HepG2 (cell line): ENCODE measurements at regions not wholly inside any gene's neighbourhood (a gene's known extent, or its start where the extent isn't known, plus 50 kb on each side); places are given as distances from the start of the nearest gene placed in this dataset.

Source experiments
- BATF2 ChIP-seq: sonication (generic); formaldehyde crosslinking; IDR thresholded peaks from 2 replicates; pipeline ENCODE4 v1.8.0; 2022; ENCODE audit warnings: mild to moderate bottlenecking, missing genetic modification reagents, moderate library complexity
- CCDC6 ChIP-seq: sonication (generic); formaldehyde crosslinking; IDR thresholded peaks from 2 replicates; pipeline ENCODE4 v1.8.1; 2022; ENCODE audit warnings: mild to moderate bottlenecking, missing genetic modification reagents, moderate library complexity
- GLMP ChIP-seq: sonication (generic); formaldehyde crosslinking; IDR thresholded peaks from 2 replicates; pipeline ENCODE4 v1.9.0; 2021; ENCODE audit warnings: missing genetic modification reagents, mild to moderate bottlenecking, borderline replicate concordance
- HNRNPLL ChIP-seq: fragments of 200-400 bp; formaldehyde crosslinking; IDR thresholded peaks from 2 replicates; pipeline ENCODE4 v1.6.1; 2017; ENCODE audit warnings: mild to moderate bottlenecking, low read depth, low read length; ENCODE audit not compliant: poor library complexity, severe bottlenecking
- POGK ChIP-seq: sonication (generic); formaldehyde crosslinking; conservative IDR thresholded peaks from 2 replicates; pipeline ENCODE4 v1.8.0; 2022; ENCODE audit warnings: mild to moderate bottlenecking, moderate library complexity, missing genetic modification reagents
- SMAD3 ChIP-seq: sonication (generic); formaldehyde crosslinking; IDR thresholded peaks from 2 replicates; pipeline ENCODE4 v1.4.0; 2020; ENCODE audit warnings: missing genetic modification reagents
- TBX2 ChIP-seq: sonication (generic); formaldehyde crosslinking; IDR thresholded peaks from 2 replicates; pipeline ENCODE4 v1.5.0; 2020; ENCODE audit warnings: missing genetic modification reagents, mild to moderate bottlenecking, borderline replicate concordance
- TEAD2 ChIP-seq: sonication (generic); formaldehyde crosslinking; IDR thresholded peaks from 2 replicates; pipeline ENCODE4 v1.9.0; 2021; ENCODE audit warnings: missing genetic modification reagents
- TFE3 ChIP-seq: IDR thresholded peaks from 2 replicates; pipeline ENCODE4 v1.6.1; 2016
- ZBTB46 ChIP-seq: sonication (generic); formaldehyde crosslinking; IDR thresholded peaks from 2 replicates; pipeline ENCODE4 v1.4.0; 2020; ENCODE audit warnings: mild to moderate bottlenecking, missing genetic modification reagents, borderline replicate concordance
- ZNF121 ChIP-seq: sonication (generic); formaldehyde crosslinking; IDR thresholded peaks from 2 replicates; pipeline ENCODE4 v1.5.0; 2020; ENCODE audit warnings: mild to moderate bottlenecking, missing genetic modification reagents
- ZNF234 ChIP-seq: sonication (generic); formaldehyde crosslinking; conservative IDR thresholded peaks from 2 replicates; pipeline ENCODE4 v1.5.1; 2020; ENCODE audit warnings: mild to moderate bottlenecking, missing genetic modification reagents
- ZNF512B ChIP-seq: sonication (generic); formaldehyde crosslinking; IDR thresholded peaks from 2 replicates; pipeline ENCODE4 v1.5.1; 2020; ENCODE audit warnings: missing genetic modification reagents, mild to moderate bottlenecking, borderline replicate concordance
- ZNF605 ChIP-seq: sonication (generic); formaldehyde crosslinking; IDR thresholded peaks from 2 replicates; pipeline ENCODE4 v1.8.0; 2022; ENCODE audit warnings: mild to moderate bottlenecking, missing genetic modification reagents
- ZNF7 ChIP-seq: IDR thresholded peaks from 2 replicates; pipeline ENCODE4 v1.6.1; 2016; ENCODE audit warnings: missing biosample characterization, missing genetic modification reagents

GRCh38 chr21:39094847-39095579, 88.2 kb downstream of the PSMG1 start (continued):
- peak; percentile 88 for TF ChIP-seq TBX2 (CRISPR knock-in tag)
- TF ChIP-seq TFE3 = peak; percentile 68
- TF ChIP-seq ZNF605 (CRISPR knock-in tag) = no peak
- no peak; the same call in 1 of the 2 replicates for TF ChIP-seq POGK (CRISPR knock-in tag)
- TF ChIP-seq ZNF512B (CRISPR knock-in tag) = no peak; the same call in 1 of the 2 replicates
- TF ChIP-seq GLMP (CRISPR knock-in tag) = no peak
- TF ChIP-seq CCDC6 (CRISPR knock-in tag) = 0 out of 2 replicates have a peak, but pooled peaks have one; percentile 20
- TF ChIP-seq HNRNPLL = no peak
- 0 out of 2 replicates have a peak, but pooled peaks have one; percentile 38 for TF ChIP-seq SMAD3 (CRISPR knock-in tag)
- no peak for TF ChIP-seq ZBTB46 (CRISPR knock-in tag)
- TF ChIP-seq ZNF234 (CRISPR knock-in tag) = no peak
- no peak for TF ChIP-seq BATF2 (CRISPR knock-in tag)
- TF ChIP-seq ZNF7 (CRISPR knock-in tag) = no peak
- no peak for TF ChIP-seq TEAD2 (CRISPR knock-in tag)
- no peak for TF ChIP-seq ZNF121 (CRISPR knock-in tag)
